ENCODE measurements at regions not wholly inside any gene's neighbourhood (a gene's known extent, or its start where the extent isn't known, plus 50 kb on each side); places are given as distances from the start of the nearest gene placed in this dataset.

GRCh38 chr4:77352192-77352591 lies 195.2 kb downstream of the CCNG2 start:
- TF ChIP-seq YY1 (IDR thresholded peaks at IDR 0.05; ENCODE audit: insufficient read depth, insufficient read length) (no peak), ZNF274 (IDR thresholded peaks at IDR 0.05; ENCODE audit: low read depth, low read length) (no peak), SUZ12 (IDR thresholded peaks at IDR 0.05; ENCODE audit: extremely low read depth, insufficient read depth, insufficient read length) (no peak)
